AG04449 (cell line): ENCODE measurements at regions not wholly inside any gene's neighbourhood (a gene's known extent, or its start where the extent isn't known, plus 50 kb on each side); places are given as distances from the start of the nearest gene placed in this dataset.

Experiments
- CTCF ChIA-PET: fragments of 350-600 bp; formaldehyde crosslinking; extraction: SDS; loops from one replicate; lab custom pipeline; 2021; ENCODE audit warnings: antibody characterized with exemption; lab: Yijun Ruan, JAX
- POLR2A ChIA-PET: fragments of 400-600, 350-600 bp; formaldehyde crosslinking; extraction: SDS; loops from one replicate; lab custom pipeline; 2020; ENCODE audit warnings: antibody characterized with exemption, inconsistent platforms; lab: Yijun Ruan, JAX
- DNase-seq: peaks from one replicate; pipeline ENCODE4 v3.0.0-alpha.2; 2010; ENCODE audit warnings: low read depth, low spot score
- H3K4me3 ChIP-seq: 2 replicates; pipeline ENCODE4 v1.5.1; 2011; ENCODE audit warnings: low read depth, mild to moderate bottlenecking, control low read depth, low read length
- TF ChIP-seq, protein P1 (sequence below): IDR thresholded peaks from one replicate; pipeline ENCODE4 v1.5.1; 2011; ENCODE audit warnings: mild to moderate bottlenecking, moderate library complexity, low read length, control low read depth, inconsistent platforms; ENCODE audit not compliant: insufficient read depth; ENCODE audit errors: missing control alignments

DNA sequence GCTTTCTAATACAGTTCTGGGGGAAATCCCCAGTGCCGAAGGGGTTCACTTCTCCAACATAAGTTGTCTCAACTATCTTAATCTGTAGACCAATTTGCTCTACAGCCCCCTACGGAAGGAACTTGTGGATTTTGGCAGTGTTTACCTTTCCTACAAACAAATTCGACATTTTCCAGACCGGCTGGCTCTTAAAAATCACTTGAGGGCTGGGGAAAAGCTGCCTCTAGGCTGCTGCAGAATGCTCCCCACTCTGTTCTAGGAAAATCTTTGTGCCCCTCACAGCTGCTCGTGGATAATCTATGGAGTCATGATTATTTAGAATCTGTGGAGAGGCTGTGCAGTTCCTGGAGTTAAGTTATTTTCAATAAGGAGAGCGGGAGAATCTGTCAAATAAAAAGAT is 474.6 kb upstream of the FZD8 start:
- ChIA-PET POLR2A (no interaction called here), CTCF (no interaction called here)
- TF ChIP-seq, protein P1, sequence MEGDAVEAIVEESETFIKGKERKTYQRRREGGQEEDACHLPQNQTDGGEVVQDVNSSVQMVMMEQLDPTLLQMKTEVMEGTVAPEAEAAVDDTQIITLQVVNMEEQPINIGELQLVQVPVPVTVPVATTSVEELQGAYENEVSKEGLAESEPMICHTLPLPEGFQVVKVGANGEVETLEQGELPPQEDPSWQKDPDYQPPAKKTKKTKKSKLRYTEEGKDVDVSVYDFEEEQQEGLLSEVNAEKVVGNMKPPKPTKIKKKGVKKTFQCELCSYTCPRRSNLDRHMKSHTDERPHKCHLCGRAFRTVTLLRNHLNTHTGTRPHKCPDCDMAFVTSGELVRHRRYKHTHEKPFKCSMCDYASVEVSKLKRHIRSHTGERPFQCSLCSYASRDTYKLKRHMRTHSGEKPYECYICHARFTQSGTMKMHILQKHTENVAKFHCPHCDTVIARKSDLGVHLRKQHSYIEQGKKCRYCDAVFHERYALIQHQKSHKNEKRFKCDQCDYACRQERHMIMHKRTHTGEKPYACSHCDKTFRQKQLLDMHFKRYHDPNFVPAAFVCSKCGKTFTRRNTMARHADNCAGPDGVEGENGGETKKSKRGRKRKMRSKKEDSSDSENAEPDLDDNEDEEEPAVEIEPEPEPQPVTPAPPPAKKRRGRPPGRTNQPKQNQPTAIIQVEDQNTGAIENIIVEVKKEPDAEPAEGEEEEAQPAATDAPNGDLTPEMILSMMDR = no peak
- DNase-seq = no peak
- no peak overlapping the region for H3K4me3 ChIP-seq

DNA sequence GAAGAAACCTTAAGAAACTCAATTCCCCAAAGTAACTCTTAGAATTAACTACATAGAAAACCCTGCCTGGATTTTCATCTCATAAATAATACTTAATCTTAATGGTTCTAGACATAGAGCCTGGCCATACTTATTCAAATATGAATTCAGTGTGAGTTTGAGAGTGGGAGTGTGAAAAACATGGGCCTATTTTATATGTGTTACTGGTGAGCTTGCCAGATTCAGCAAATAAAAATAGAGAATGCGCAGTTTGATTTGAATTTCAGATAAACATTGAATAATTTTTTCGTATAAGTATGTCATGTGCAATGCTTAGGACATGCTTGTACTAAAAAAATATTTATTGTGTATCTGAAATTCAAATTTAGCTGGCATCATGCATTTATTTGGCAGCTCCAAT is 473.9 kb upstream of the FZD8 start:
- ChIA-PET POLR2A (no interaction called here), CTCF (no interaction called here)
- no peak overlapping the region for H3K4me3 ChIP-seq
- no peak for DNase-seq
- TF ChIP-seq, protein P1 = no peak

DNA sequence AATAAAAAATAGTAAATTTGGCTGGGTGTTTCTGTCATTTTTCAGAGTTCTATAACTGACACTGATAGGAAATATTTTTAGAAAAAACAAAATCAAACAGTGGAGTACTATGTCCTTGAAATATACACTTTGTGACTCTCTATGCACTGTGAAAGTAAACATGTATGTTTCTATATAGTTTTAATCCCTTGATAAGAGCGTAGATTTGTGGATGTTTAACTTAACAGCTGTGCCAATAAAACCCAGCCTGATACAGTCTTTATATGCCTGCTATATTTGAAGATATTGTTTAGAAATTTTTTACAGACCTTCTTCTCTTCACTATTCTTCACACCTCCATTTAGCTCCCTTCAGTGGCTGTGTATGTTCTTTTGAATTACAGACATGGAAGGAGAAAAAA is 473.3 kb upstream of the FZD8 start:
- H3K4me3 ChIP-seq = no peak overlapping the region
- DNase-seq = no peak
- ChIA-PET POLR2A (no interaction called here), CTCF (interaction anchor here (1.4 kb wide), 1 partner anchor 11 kb away, joined by 3 read pairs; no protein-coding TSS in a partner anchor)
- TF ChIP-seq, protein P1 = no peak

DNA sequence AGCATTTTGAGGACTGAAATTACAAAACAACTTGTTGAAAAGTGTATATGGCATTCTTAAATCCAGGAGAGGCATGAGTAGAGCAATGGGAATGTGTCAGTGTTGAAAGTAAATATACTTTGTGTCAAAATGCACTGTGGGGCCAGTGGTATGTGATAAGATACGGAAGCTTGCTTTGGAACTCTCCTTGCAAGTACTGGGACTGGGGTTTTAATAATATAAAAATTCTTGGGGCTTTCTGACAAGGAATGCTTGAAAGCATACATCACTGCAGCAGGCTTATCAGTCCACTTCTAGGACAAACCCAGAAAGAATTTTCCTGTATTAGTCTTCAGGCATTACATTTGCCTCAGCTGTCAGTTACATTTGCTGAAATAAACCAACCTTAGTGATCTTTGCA is 472.8 kb upstream of the FZD8 start:
- peak; percentile 41 for DNase-seq
- ChIA-PET POLR2A (no interaction called here), CTCF (interaction anchor here (1.4 kb wide), 1 partner anchor 11 kb away, joined by 3 read pairs; no protein-coding TSS in a partner anchor)
- TF ChIP-seq, protein P1 = no peak
- H3K4me3 ChIP-seq = no peak overlapping the region

DNA sequence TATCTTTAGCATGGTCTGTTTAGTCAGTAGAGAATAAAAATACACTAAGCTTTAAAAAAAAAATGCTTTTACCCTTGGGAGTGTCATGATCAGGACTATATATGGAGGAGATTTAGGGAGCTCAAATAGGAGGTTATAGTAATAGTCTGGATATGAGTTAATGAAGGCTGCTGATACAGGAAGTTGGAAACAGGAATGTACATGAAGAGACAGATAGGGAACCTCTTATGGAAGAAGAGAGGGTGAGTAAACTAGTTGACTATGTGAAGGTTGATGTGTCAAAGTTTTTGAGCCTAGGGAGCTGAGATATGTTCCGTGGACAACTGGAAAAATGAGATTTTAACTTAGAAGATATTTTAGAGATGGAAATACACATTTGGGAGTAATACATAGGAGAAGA is 472.0 kb upstream of the FZD8 start:
- POLR2A ChIA-PET = no interaction called here
- DNase-seq = no peak
- no peak overlapping the region for H3K4me3 ChIP-seq
- TF ChIP-seq, protein P1 = no peak
- CTCF ChIA-PET = interaction anchor here (1.4 kb wide), 1 partner anchor 12 kb away, joined by 3 read pairs; no protein-coding TSS in a partner anchor

DNA sequence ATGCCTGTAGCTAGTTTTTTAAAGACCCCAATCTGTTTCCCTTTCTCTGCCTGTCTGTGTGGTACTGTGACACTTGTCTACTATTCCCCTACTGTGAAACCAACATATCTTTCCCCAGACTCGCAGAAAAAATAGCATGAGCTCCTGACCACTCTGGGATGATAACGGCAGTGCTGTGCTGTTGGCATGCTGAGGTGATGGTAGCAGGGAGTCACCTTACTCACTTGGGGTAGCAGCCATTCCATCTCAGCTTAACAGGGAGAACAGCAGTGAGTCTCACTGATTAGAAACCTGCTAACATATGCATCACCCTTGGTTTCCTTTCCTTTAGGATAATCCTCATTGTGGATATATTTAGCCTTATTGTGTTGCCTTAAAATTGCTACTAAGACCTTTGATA is 469.6 kb upstream of the FZD8 start:
- CTCF ChIA-PET = interaction anchor here (1.1 kb wide), 1 partner anchor 13 kb away, joined by 3 read pairs; no protein-coding TSS in a partner anchor

More for the DNA sequence above, 469.6 kb upstream of the FZD8 start:
- no peak for DNase-seq
- POLR2A ChIA-PET = no interaction called here
- TF ChIP-seq, protein P1 = no peak
- H3K4me3 ChIP-seq = no peak overlapping the region
